IPS-20b (cell line): ENCODE measurements at regions not wholly inside any gene's neighbourhood (a gene's known extent, or its start where the extent isn't known, plus 50 kb on each side); places are given as distances from the start of the nearest gene placed in this dataset.
"Not testable (repeated sequence)": the region's sequence is repeated elsewhere in the genome, so short reads cannot be mapped to it uniquely, and the experiment has no call there.

Experiments used
- H3K27ac ChIP-seq: one replicate; pipeline ENCODE4 v1.5.1; 2013; ENCODE audit warnings: low read length
- H3K27me3 ChIP-seq: 2 replicates; pipeline ENCODE4 v1.6.1; 2013; ENCODE audit warnings: mild to moderate bottlenecking, low read length, inconsistent platforms; ENCODE audit not compliant: insufficient read depth
- H3K36me3 ChIP-seq: 2 replicates; pipeline ENCODE4 v1.6.1; 2013; ENCODE audit warnings: low read depth, mild to moderate bottlenecking, inconsistent platforms, low read length, moderate library complexity; ENCODE audit not compliant: insufficient read depth
- H3K4me1 ChIP-seq: 2 replicates; pipeline ENCODE4 v1.6.1; 2013; ENCODE audit warnings: mild to moderate bottlenecking, control low read depth, inconsistent platforms, low read length, moderate library complexity; ENCODE audit not compliant: insufficient read depth
- H3K4me3 ChIP-seq: 2 replicates; pipeline ENCODE4 v1.5.1; 2013; ENCODE audit warnings: mild to moderate bottlenecking, low read length, inconsistent platforms
- H3K9ac ChIP-seq: 2 replicates; pipeline ENCODE4 v1.6.1; 2013; ENCODE audit warnings: low read depth, mild to moderate bottlenecking, inconsistent platforms, low read length, moderate library complexity
- H3K9me3 ChIP-seq: 2 replicates; pipeline ENCODE4 v1.6.1; 2013; ENCODE audit warnings: mild to moderate bottlenecking, low read depth, low read length, inconsistent platforms; ENCODE audit not compliant: insufficient read depth

DNA sequence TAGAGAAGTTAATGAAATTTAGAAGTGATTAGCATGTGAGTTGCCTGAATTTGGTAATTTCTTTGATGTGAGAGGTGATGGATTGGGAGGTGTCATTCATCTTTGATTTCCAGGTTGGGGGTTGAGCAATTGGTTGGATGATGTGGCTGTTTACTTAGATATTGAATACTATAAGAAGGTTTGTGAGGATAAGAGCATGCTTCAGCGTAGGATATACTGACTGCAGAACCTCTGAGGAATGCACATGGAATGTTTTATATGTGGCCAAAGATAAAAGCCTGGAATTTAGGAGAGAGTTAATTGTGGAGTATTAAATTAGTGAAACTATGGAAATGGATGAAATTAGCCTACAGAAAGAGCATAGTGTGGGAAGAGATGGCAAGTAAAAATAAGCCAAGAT is 165.4 kb upstream of the MAD2L1 start:
- H3K4me1 ChIP-seq = no peaks in the 10 kb centered on the region
- H3K9ac ChIP-seq = no peak overlapping the region
- H3K4me3 ChIP-seq = no peak overlapping the region
- H3K27ac ChIP-seq = no peak overlapping the region
- no peaks in the 10 kb centered on the region for H3K36me3 ChIP-seq
- H3K9me3 ChIP-seq = no peaks in the 10 kb centered on the region
- no peaks in the 10 kb centered on the region for H3K27me3 ChIP-seq

DNA sequence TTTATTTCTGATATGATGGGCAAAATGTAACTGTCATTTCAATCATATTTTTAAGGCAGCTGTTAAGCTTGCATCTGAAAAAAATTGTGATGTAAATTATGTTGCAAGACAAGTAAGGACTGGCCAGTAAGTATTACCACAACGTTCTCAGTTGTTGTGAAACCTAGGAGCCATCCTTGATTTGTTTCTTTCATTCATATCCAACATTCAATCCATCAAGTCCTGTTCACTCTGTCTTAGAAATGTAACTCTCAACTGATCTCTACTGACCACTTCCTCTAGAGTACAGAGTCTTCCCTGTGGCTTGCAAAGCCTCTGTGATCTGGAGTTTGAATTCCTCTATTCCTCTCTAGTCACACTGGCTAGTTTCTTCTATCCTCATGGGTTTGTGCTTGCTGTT is 161.4 kb upstream of the MAD2L1 start:
- Histone ChIP-seq H3K4me1 (no peaks in the 10 kb centered on the region), H3K4me3 (no peak overlapping the region), H3K9me3 (no peaks in the 10 kb centered on the region), H3K27ac (no peak overlapping the region), H3K27me3 (no peaks in the 10 kb centered on the region), H3K9ac (no peak overlapping the region), H3K36me3 (no peaks in the 10 kb centered on the region)

DNA sequence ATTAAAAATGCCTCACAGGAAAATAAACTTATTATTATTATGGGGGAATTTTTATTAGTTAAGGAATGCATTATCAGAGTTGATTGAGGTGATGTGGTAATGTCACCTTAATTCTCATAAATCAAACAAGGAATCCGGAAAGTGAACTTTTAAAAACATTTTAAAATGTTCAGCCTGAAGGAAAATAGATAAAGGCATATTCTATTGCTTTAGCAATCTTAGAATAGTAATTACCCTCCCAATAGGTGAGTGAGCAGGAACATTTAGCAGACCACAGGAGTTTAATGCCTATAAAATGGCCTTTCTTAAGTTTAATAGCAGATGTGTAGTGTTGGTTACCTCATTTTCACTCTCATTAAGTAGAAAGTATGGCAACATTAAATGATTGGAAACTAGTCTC is 160.9 kb upstream of the MAD2L1 start:
- Histone ChIP-seq H3K27ac (no peak overlapping the region), H3K4me3 (no peak overlapping the region), H3K4me1 (no peaks in the 10 kb centered on the region), H3K9ac (no peak overlapping the region), H3K27me3 (no peaks in the 10 kb centered on the region), H3K9me3 (no peaks in the 10 kb centered on the region), H3K36me3 (no peaks in the 10 kb centered on the region)

DNA sequence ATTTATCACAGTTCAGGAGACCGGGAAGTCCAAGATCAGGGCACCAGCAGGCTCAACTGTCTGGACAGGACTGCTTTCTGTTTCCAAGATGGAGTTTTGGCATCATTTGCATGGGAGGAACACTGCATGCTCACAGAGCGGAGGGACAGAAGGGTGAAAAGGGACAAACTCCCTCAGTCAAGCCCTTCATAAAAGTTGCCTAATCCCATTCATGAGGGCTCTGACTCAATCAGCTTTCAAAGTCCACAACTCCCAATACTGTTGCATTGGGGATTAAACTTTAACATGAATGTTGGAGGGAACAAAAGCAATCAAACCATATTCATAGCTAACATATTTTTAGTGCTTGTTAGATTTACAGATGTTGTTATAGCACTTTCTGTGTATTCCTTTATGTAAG is 158.9 kb upstream of the MAD2L1 start:
- Histone ChIP-seq H3K4me1 (no peaks in the 10 kb centered on the region), H3K27ac (no peak overlapping the region), H3K36me3 (no peaks in the 10 kb centered on the region), H3K4me3 (no peak overlapping the region), H3K27me3 (no peaks in the 10 kb centered on the region), H3K9ac (no peak overlapping the region), H3K9me3 (no peaks in the 10 kb centered on the region)

DNA sequence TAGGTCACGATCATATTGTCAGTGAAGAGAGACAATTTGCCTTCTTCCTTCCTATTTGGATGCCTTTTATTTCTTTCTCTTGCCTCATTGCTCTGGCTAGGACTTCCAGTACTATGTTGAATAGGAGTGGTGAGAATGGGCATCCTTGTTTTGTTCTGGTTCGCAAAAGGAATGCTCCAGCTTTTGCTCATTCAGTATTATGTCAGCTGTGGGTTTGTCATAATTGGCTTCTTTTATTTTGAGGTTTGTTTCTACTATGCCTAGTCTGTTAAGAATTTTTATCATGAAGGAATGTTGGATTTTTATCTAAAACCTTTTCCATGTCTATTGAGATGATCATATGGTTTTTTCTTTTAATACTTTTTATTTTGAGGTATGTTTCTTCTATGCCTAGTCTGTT is 152.3 kb upstream of the MAD2L1 start:
- Histone ChIP-seq H3K4me3 (no peak overlapping the region), H3K36me3 (no peaks in the 10 kb centered on the region), H3K4me1 (no peaks in the 10 kb centered on the region), H3K27ac (no peak overlapping the region), H3K27me3 (no peaks in the 10 kb centered on the region), H3K9ac (no peak overlapping the region), H3K9me3 (no peaks in the 10 kb centered on the region)

DNA sequence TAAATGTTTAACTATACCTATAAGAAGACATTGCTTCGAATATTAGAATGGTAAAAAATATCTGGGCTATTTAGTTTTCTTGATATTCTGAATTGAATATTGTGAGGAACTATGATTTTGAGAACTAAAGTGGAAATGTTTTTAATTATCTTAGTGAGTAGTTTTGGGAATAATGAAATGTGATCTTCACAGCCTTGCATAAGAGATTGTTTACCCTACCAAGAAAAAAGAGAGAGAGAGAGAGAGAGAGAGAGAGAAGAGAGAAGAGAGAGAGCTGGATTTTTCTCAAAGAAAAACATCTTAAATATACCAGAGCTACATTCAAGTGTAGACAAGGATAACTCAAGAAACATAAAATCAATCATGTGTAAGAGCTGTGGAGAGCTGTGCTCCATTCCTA is 148.7 kb upstream of the MAD2L1 start:
- H3K9ac ChIP-seq = no peak overlapping the region

DNA sequence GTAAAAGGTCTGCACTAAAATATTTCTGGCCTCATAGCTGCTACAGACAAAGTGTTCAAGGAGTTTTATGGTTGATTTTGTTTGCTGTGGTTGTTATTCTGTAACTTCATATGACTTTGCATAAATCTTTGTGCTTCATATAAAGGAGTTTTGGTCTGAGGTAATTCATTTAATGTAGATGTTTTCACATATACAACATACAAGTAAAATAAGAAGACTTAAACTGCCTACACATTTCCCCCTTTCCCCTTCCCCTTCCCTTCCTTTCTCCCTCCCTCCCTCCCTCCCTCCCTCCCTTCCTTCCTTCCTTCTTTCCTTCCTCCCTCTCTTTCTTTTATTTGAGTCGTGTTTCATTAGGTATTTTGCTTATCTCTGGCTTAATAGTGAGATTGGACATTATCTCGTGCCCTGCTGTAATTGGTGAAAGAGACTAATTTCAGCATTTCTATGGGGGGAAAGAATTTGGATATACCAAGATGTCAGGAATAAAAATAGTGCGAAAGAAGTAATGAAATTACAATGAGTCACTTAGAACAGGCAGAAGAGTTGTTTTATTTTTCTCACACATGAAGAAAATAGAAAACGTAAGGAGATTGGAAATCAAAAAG is 144.9 kb upstream of the MAD2L1 start:
- H3K36me3 ChIP-seq = no peaks in the 10 kb centered on the region
- H3K27me3 ChIP-seq = no peaks in the 10 kb centered on the region
- no peak overlapping the region for H3K9ac ChIP-seq
- no peaks in the 10 kb centered on the region for H3K9me3 ChIP-seq
- H3K4me1 ChIP-seq = no peaks in the 10 kb centered on the region
- H3K27ac ChIP-seq = no peak overlapping the region
- H3K4me3 ChIP-seq = no peak overlapping the region

More for the DNA sequence above, 148.7 kb upstream of the MAD2L1 start:
- Histone ChIP-seq H3K9me3 (no peaks in the 10 kb centered on the region), H3K36me3 (no peaks in the 10 kb centered on the region), H3K27me3 (no peaks in the 10 kb centered on the region), H3K4me1 (no peaks in the 10 kb centered on the region), H3K4me3 (no peak overlapping the region), H3K27ac (no peak overlapping the region)

DNA sequence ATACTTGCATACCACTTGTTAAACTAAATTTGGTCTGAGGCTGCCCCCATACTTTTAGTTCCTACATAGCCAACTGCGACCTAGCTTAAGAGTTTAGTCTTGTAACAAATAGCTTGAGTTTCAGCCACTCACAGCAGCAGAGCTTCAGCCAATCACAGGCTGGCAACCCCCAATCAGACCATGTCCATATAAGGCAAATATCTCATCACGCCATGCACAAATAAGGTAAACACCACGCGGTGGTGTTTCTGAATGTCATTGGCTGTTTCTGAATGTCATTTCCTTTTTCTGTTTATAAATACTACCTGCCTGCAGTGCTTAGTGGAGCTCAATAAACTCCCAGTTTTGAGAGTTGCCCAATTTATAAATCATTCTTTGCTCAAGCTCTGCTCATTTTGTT is 143.1 kb upstream of the MAD2L1 start:
- H3K36me3 ChIP-seq = no peaks in the 10 kb centered on the region
- H3K9me3 ChIP-seq = no peaks in the 10 kb centered on the region
- no peak overlapping the region for H3K9ac ChIP-seq
- no peak overlapping the region for H3K4me3 ChIP-seq
- no peaks in the 10 kb centered on the region for H3K4me1 ChIP-seq
- no peaks in the 10 kb centered on the region for H3K27me3 ChIP-seq
- H3K27ac ChIP-seq = no peak overlapping the region

DNA sequence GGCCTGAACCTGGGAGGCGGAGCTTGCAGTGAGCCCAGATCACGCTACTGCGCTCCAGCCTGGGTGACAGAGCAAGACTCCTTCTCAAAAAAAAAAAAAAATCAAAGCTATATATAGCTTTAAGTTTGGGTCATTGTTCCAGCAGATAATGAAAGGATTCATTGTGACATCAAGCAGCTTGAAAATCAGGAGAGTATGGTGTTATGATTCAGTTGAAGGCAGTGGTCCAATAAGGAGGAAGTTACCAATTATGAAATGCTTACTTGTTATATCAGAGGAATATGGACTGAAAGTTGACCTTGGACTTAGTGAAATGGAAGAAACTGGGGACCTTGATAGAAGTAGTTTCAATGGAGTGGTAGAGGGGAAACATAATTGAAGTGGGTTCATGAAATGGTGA is 140.4 kb upstream of the MAD2L1 start:
- Histone ChIP-seq H3K4me1 (0 out of 2 replicates have a peak, but pooled peaks cover 3% of the 10 kb centered on the region), H3K9me3 (no peaks in the 10 kb centered on the region), H3K4me3 (no peak overlapping the region), H3K27me3 (no peaks in the 10 kb centered on the region), H3K27ac (no peak overlapping the region), H3K9ac (no peak overlapping the region), H3K36me3 (no peaks in the 10 kb centered on the region)

DNA sequence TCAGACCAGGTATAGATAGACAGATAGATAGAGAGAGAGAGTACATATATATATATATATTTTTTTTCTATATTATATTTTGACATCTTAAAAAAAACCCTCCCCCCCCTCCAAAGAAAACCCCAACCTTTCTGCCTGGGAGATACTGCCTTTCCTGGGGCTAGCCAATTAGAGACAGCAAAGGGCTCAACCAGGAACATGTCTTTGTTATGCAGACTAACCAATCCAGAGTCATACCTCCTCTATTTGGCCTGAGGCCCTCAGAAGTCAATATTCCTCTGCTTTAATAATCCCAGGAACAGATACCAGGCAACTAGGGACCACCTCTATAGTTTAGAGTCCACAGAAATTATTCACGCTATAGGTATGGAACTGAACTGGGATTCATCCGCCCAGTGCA is 135.6 kb upstream of the MAD2L1 start:
- Histone ChIP-seq H3K4me3 (no peak overlapping the region), H3K9ac (no peak overlapping the region), H3K9me3 (no peaks in the 10 kb centered on the region), H3K4me1 (peaks cover 7% of the 10 kb centered on the region; the same call in 1 of the 2 replicates), H3K27ac (no peak overlapping the region), H3K27me3 (no peaks in the 10 kb centered on the region), H3K36me3 (no peaks in the 10 kb centered on the region)

DNA sequence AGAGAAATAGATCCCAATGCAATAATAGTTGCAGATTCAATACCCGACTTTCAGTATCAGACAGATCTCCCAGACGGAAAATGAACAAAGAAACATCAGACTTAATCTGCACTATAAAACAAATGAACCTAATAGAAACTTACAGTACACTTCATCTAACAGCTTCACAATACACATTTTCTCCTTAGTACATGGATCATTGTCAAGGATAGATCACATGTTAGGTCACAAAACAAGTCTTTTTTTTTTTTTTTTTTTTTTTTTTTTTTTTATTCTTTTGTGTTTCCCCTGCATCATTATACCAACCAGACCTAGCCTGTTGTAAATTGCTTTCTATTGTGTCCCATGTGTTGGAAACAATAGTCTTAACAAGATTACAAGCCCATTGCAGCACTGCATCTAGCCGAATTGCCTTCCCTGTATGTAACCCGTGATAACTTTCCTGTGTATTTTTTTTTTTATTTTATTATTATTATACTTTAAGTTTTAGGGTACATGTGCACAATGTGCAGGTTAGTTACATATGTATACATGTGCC is 134.0 kb upstream of the MAD2L1 start:
- not testable (repeated sequence) for H3K36me3 ChIP-seq, H3K9me3 ChIP-seq

DNA sequence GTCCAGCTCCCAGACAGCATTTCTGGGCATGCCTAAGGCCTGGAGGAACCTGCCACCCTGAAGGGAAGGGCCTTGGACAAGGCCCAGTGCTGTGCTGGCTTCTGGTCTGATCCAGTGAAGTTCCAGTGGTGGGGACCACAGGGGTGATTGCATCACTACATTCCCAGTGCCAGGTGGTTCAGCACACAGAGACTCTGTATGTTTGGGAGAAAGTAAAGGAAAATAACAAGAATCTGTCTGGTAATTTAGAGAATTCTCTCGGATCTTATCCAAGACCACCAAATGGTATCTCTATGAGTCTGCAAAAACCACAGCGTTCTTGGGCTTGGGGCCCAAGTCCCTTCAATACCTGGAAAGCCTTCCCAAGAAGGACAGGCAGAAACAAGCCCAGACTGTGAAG is 131.8 kb upstream of the MAD2L1 start:
- Histone ChIP-seq H3K36me3 (no peaks in the 10 kb centered on the region), H3K27me3 (no peaks in the 10 kb centered on the region), H3K27ac (no peak overlapping the region), H3K9me3 (no peaks in the 10 kb centered on the region), H3K9ac (no peak overlapping the region), H3K4me3 (no peak overlapping the region), H3K4me1 (peaks cover 7% of the 10 kb centered on the region; the same call in 1 of the 2 replicates)

More for the DNA sequence above, 134.0 kb upstream of the MAD2L1 start:
- H3K9ac ChIP-seq, H3K27me3 ChIP-seq, H3K4me1 ChIP-seq, H3K27ac ChIP-seq, H3K4me3 ChIP-seq: not testable (repeated sequence)
